SK-N-SH treated with all-trans-retinoic acid at 6 μM for 48 hours (cell line): ENCODE measurements at regions not wholly inside any gene's neighbourhood (a gene's known extent, or its start where the extent isn't known, plus 50 kb on each side); places are given as distances from the start of the nearest gene placed in this dataset.

Experiments
- ATAC-seq: fragments of 200-7000 bp; cut with Tn5 transposase; 3 replicates; pipeline ENCODE4 v1.9.1; 2020; ENCODE audit warnings: mild to moderate bottlenecking, moderate library complexity
- ARNTL ChIP-seq: fragments of 450-650 bp; formaldehyde crosslinking; IDR thresholded peaks from 2 replicates; pipeline ENCODE4 v1.5.0; 2020; ENCODE audit warnings: low read depth, mild to moderate bottlenecking, moderate library complexity, borderline replicate concordance
- BACH2 ChIP-seq: fragments of 250-450 bp; sonication (Bioruptor Pico); IDR thresholded peaks from 2 replicates; pipeline ENCODE4 v1.9.0; 2021; ENCODE audit warnings: mild to moderate bottlenecking, borderline replicate concordance
- CREB5 ChIP-seq: fragments of 250-450 bp; sonication (Bioruptor Pico); IDR thresholded peaks from 2 replicates; pipeline ENCODE4 v1.5.1; 2020; ENCODE audit warnings: low read depth, mild to moderate bottlenecking, moderate library complexity
- CSDC2 ChIP-seq: fragments of 250-450 bp; sonication (Bioruptor Pico); IDR thresholded peaks from 2 replicates; pipeline ENCODE4 v1.5.0; 2020; ENCODE audit warnings: mild to moderate bottlenecking, moderate library complexity
- CSRNP3 ChIP-seq: fragments of 250-450 bp; sonication (Bioruptor Pico); IDR thresholded peaks from 2 replicates; pipeline ENCODE4 v1.5.1; 2021; ENCODE audit warnings: mild to moderate bottlenecking, moderate library complexity
- ESRRG ChIP-seq: fragments of 250-450 bp; sonication (Bioruptor Pico); IDR thresholded peaks from 2 replicates; pipeline ENCODE4 v1.6.1; 2021; ENCODE audit warnings: mild to moderate bottlenecking
- GLIS3 ChIP-seq: fragments of 250-450 bp; sonication (Bioruptor Pico); IDR thresholded peaks from 2 replicates; pipeline ENCODE4 v1.5.0; 2020; ENCODE audit warnings: mild to moderate bottlenecking, moderate library complexity
- ISL1 ChIP-seq: fragments of 250-450 bp; sonication (Bioruptor Pico); IDR thresholded peaks from 2 replicates; pipeline ENCODE4 v2.1.2; 2022; ENCODE audit warnings: mild to moderate bottlenecking, moderate library complexity
- OSR1 ChIP-seq: fragments of 250-450 bp; sonication (Bioruptor Pico); IDR thresholded peaks from 2 replicates; pipeline ENCODE4 v1.8.0; 2022; ENCODE audit warnings: moderate library complexity, mild to moderate bottlenecking, inconsistent platforms
- PATZ1 ChIP-seq: fragments of 250-450 bp; sonication (Bioruptor Pico); IDR thresholded peaks from 2 replicates; pipeline ENCODE4 v1.8.0; 2020; ENCODE audit warnings: mild to moderate bottlenecking, moderate library complexity, borderline replicate concordance
- POU6F1 ChIP-seq: fragments of 250-450 bp; sonication (Bioruptor Pico); IDR thresholded peaks from 2 replicates; pipeline ENCODE4 v1.8.0; 2021; ENCODE audit warnings: low read depth, mild to moderate bottlenecking, moderate library complexity, borderline replicate concordance
- PPARA ChIP-seq: fragments of 250-450 bp; sonication (Bioruptor Pico); IDR thresholded peaks from 2 replicates; pipeline ENCODE4 v1.5.0; 2020; ENCODE audit warnings: mild to moderate bottlenecking, borderline replicate concordance
- RARB ChIP-seq: fragments of 250-450 bp; sonication (Bioruptor Pico); IDR thresholded peaks from 2 replicates; pipeline ENCODE4 v1.8.0; 2021; ENCODE audit warnings: mild to moderate bottlenecking, moderate library complexity
- SNAI2 ChIP-seq: fragments of 250-450 bp; sonication (Bioruptor Pico); IDR thresholded peaks from 2 replicates; pipeline ENCODE4 v1.5.0; 2020; ENCODE audit warnings: mild to moderate bottlenecking, moderate library complexity
- TCF4 ChIP-seq: fragments of 250-450 bp; sonication (Bioruptor Pico); IDR thresholded peaks from 2 replicates; pipeline ENCODE4 v1.8.0; 2021; ENCODE audit warnings: mild to moderate bottlenecking, moderate library complexity, borderline replicate concordance
- TOX ChIP-seq: fragments of 250-450 bp; sonication (Bioruptor Pico); IDR thresholded peaks from 2 replicates; pipeline ENCODE4 v1.8.0; 2021; ENCODE audit warnings: mild to moderate bottlenecking, moderate library complexity, borderline replicate concordance
- TSHZ2 ChIP-seq: fragments of 250-450 bp; sonication (Bioruptor Pico); IDR thresholded peaks from 2 replicates; pipeline ENCODE4 v1.5.0; 2020; ENCODE audit warnings: mild to moderate bottlenecking, moderate library complexity
- ZC3H10 ChIP-seq: fragments of 250-450 bp; sonication (Bioruptor Pico); IDR thresholded peaks from 2 replicates; pipeline ENCODE4 v1.5.1; 2021; ENCODE audit warnings: mild to moderate bottlenecking, moderate library complexity
- ZFP30 ChIP-seq: fragments of 450-650 bp; formaldehyde crosslinking; IDR thresholded peaks from 2 replicates; pipeline ENCODE4 v1.5.0; 2022; ENCODE audit warnings: mild to moderate bottlenecking, moderate library complexity
- ZNF565 ChIP-seq: fragments of 450-650 bp; formaldehyde crosslinking; conservative IDR thresholded peaks from 2 replicates; pipeline ENCODE4 v1.5.0; 2020; ENCODE audit warnings: low read depth, mild to moderate bottlenecking, moderate library complexity
- ZNF70 ChIP-seq: fragments of 450-650 bp; formaldehyde crosslinking; IDR thresholded peaks from 2 replicates; pipeline ENCODE4 v1.5.0; 2020; ENCODE audit warnings: mild to moderate bottlenecking, moderate library complexity
- ZNF8 ChIP-seq: fragments of 450-650 bp; formaldehyde crosslinking; IDR thresholded peaks from 2 replicates; pipeline ENCODE4 v1.5.0; 2020; ENCODE audit warnings: mild to moderate bottlenecking, moderate library complexity

- TF ChIP-seq BACH2 (no peak), CSRNP3 (CRISPR knock-in tag) (no peak), CSDC2 (no peak), ZNF8 (no peak), ESRRG (CRISPR knock-in tag) (no peak), PPARA (CRISPR knock-in tag) (no peak), SNAI2 (no peak), PATZ1 (CRISPR knock-in tag) (no peak), TSHZ2 (no peak), RARB (CRISPR knock-in tag) (no peak), ISL1 (CRISPR knock-in tag) (no peak), POU6F1 (CRISPR knock-in tag) (no peak), TCF4 (CRISPR knock-in tag) (no peak), ZC3H10 (no peak), ZFP30 (CRISPR knock-in tag) (no peak), ZNF70 (no peak), TOX (no peak), OSR1 (no peak)
- no peak for ATAC-seq
Measured at GRCh38 chr21:22880573-22880972, 1882.4 kb downstream of the NCAM2 start.

- ATAC-seq: no peak
- TF ChIP-seq ZC3H10 (no peak), SNAI2 (no peak), GLIS3 (CRISPR knock-in tag) (no peak), CSRNP3 (CRISPR knock-in tag) (no peak), TSHZ2 (no peak), TCF4 (CRISPR knock-in tag) (no peak), ZNF565 (no peak), ZNF70 (no peak), TOX (no peak), ZFP30 (CRISPR knock-in tag) (no peak), CREB5 (CRISPR knock-in tag) (no peak), ARNTL (CRISPR knock-in tag) (no peak), ESRRG (CRISPR knock-in tag) (no peak), POU6F1 (CRISPR knock-in tag) (no peak), PPARA (CRISPR knock-in tag) (no peak), BACH2 (no peak), PATZ1 (CRISPR knock-in tag) (no peak), ZNF8 (no peak)
Measured at GRCh38 chr21:22881131-22881530, 1882.9 kb downstream of the NCAM2 start.
